Myocyte (in vitro differentiated cells): ENCODE measurements at regions not wholly inside any gene's neighbourhood (a gene's known extent, or its start where the extent isn't known, plus 50 kb on each side); places are given as distances from the start of the nearest gene placed in this dataset.
A peak's percentile ranks its signal among the peaks of the same experiment; 100 is the strongest.

Source experiments
- DNase-seq: peaks from one replicate; pipeline ENCODE4 v3.0.0-alpha.2; 2012; ENCODE audit warnings: low read depth

- DNase-seq: no peak
These were observed 123.5 kb downstream of the MBD2 start for GRCh38 chr18:54100920-54101470.

DNA sequence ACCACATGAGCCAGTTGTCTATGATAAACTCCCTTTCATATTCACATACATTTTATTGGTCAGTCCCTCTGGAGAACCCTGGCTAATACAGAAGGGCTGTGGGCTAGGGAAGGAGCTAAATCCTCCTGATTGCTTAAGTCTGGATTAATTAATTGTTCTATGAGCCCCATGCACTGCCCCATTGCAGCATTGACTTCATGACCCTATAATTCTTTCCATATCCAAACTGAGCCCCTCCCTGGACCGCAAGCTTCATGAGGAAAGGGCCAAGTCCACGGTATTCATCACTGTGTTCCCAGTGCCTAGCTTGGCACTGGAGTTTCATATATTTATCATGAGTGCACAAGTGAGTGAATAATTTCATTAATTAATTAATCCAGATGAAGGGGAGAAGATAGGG is 124.0 kb downstream of the MBD2 start:
- DNase-seq: no peak

- no peak for DNase-seq
These were observed 130.0 kb downstream of the MBD2 start for GRCh38 chr18:54094474-54094873.

DNA sequence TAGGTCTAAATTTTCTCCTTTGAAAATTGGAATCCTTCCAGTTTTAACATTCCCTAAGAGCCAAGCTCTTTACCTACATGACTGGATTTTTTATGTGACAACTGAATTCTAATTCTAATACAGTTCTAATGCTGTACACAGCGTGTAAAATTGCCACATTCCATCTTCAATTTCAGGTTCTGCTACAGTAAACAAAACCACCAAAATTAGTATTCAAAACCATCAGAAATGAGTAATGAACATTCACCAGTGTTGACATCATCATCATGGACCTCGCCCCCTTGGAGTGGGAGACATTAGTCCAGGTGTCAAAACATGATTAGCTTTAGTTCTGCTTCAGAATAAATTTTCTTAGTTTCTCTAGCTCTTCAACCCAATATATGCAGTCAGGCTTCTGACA is 133.6 kb downstream of the MBD2 start:
- DNase-seq: no peak

GRCh38 chr18:54089749-54090459 is 134.6 kb downstream of the MBD2 start:
- DNase-seq: no peak

- DNase-seq: no peak
These were observed 137.6 kb downstream of the MBD2 start for GRCh38 chr18:54086863-54087262.

GRCh38 chr18:54086046-54086802 is 138.2 kb downstream of the MBD2 start:
- DNase-seq: no peak

DNA sequence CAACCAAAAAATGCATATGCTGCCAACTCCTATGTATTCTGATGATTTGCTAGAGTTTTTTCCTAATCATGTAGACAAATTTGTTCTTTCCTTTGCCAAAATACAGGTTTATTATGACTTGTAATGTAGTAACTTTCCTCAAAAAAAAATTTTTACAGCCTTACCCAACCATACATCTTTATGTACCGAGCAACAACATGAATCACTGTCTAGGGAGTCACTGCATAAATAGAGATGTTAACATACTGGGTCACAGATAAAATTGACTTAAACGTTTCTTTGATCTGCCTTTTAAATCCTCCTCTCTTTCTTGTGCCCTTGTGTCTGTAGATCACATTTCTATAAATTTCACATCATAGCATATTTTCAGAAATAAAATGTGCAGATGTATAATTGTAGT is 143.6 kb downstream of the MBD2 start:
- DNase-seq: no peak

DNA sequence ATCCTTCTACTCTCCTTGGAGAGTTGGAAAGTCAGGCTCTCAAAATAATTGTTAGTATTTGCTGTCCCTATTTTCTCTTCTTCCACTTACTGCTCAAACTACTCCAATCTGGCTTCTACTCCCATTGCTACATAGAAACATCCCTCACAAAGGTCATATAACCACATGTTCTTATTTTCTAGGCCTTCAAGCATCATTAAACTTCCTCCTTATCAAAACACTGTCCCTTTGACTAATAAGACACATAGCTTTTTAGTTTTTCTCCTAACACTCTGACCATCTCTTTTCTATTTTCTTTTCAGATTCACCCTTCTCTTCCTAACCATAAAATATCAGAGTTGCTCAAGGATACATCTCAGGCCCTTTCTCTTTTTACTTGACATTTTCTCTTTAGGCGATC is 148.3 kb downstream of the MBD2 start:
- no peak for DNase-seq

GRCh38 chr18:54075689-54076088 is 148.8 kb downstream of the MBD2 start:
- DNase-seq: no peak

- no peak for DNase-seq
These were observed 154.7 kb downstream of the MBD2 start for GRCh38 chr18:54069729-54070128.

DNA sequence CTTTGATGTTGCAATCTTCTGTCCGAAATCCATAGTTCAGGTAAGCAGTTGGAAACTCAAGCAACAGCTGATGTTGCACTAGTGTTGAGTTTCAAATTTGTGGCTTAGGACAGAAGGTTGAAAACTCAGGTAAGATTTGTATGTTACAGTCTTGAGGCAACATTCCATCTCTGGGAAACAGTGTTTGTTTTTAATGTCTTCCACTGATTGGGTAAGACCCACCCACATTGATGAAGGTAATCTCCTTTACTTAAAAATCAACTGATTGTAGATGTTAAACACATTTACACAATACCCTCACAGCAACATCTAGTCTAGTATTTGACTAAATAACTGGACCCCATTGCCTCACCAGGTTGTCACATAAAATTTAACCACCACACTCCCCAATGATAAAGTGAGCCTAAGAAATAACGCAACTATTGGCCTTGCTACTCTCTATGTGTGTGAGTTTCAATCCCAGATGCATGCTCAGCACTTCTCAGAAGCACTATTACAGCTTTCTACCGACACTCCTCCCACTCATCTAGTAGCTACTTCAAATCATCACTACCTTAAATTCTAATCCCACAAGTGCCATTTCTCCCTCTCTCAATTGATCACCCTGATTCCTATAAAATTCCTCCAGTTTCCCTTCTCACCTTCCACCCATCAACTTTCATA is 164.0 kb downstream of the MBD2 start:
- DNase-seq: no peak

GRCh38 chr18:54052732-54053429 is 171.6 kb downstream of the MBD2 start:
- no peak for DNase-seq

- no peak for DNase-seq
These were observed 172.2 kb downstream of the MBD2 start for GRCh38 chr18:54052259-54052658.

- DNase-seq: no peak
These were observed 180.8 kb downstream of the MBD2 start for GRCh38 chr18:54043484-54044251.

DNA sequence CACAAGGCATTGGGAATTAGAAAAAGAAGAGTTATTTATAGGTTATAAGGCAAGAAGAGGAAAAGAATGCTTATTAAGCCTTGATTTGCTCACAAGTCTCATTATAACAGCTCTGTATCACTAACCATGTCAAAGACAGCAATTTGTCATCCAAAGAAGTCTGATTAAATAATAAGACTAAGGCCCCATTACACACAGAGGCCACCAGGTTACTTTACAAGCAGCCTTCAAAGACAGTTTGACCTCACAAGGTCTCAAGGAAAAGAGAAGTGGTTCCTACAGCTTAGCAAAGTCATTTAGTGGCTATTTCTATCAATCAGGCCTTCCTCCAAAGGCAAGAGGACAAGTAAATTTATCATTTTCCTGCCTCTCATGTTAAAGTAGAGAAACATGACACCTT is 188.5 kb downstream of the MBD2 start:
- no peak for DNase-seq

- no peak for DNase-seq
These were observed 191.4 kb downstream of the MBD2 start for GRCh38 chr18:54033052-54033451.

- no peak for DNase-seq
These were observed 192.1 kb downstream of the MBD2 start for GRCh38 chr18:54032412-54032811.

DNA sequence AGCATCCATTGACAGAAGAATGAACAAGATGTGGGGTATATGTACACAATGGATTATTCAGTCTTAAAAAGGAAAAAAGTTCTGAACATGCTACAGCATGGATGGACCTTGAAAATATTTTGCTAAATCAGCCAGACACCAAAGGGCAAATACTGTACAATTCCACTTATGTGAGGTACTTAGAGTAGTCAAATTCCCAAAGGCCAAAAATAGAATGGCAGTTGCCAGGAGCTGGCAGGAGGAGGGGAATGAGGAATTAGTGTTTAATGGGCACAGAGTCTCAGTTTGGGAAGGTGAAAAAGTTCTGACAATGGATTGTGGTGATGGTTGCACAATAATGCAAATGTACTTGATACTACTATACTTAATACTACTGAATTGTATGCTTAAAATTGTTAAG is 193.2 kb downstream of the MBD2 start:
- DNase-seq: peak; percentile 39

- DNase-seq: peak; percentile 26
These were observed 194.0 kb downstream of the MBD2 start for GRCh38 chr18:54030434-54030833.

DNA sequence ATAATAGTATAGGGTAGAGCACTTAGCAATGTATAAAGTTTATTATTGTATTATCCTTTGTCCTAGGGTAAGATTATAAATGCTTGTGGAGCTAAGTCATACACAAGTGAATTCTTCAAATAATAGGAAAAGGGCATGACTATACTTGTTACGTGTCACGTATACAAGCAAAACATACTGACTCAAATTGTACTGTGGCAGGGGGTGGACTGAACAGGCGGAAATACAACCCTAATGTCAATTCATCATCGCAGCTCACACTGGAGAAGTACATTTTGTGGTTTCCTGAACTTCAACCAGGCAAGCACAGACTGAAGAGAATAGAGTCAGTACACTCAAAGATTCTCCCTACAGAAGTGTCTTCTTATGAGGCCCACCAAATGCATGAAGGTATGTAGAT is 201.0 kb downstream of the MBD2 start:
- peak; percentile 24 for DNase-seq
